Erythroblast (primary cell): ENCODE measurements at regions not wholly inside any gene's neighbourhood (a gene's known extent, or its start where the extent isn't known, plus 50 kb on each side); places are given as distances from the start of the nearest gene placed in this dataset.

Experiments
- GATA1 ChIP-seq: IDR thresholded peaks from 2 replicates; pipeline ENCODE4 v1.6.1; 2011; ENCODE audit warnings: low read depth, mild to moderate bottlenecking, control low read depth, low read length, moderate library complexity
- POLR2A ChIP-seq: IDR thresholded peaks from 2 replicates; pipeline ENCODE4 v1.6.1; 2011; ENCODE audit warnings: mild to moderate bottlenecking, low read length

DNA sequence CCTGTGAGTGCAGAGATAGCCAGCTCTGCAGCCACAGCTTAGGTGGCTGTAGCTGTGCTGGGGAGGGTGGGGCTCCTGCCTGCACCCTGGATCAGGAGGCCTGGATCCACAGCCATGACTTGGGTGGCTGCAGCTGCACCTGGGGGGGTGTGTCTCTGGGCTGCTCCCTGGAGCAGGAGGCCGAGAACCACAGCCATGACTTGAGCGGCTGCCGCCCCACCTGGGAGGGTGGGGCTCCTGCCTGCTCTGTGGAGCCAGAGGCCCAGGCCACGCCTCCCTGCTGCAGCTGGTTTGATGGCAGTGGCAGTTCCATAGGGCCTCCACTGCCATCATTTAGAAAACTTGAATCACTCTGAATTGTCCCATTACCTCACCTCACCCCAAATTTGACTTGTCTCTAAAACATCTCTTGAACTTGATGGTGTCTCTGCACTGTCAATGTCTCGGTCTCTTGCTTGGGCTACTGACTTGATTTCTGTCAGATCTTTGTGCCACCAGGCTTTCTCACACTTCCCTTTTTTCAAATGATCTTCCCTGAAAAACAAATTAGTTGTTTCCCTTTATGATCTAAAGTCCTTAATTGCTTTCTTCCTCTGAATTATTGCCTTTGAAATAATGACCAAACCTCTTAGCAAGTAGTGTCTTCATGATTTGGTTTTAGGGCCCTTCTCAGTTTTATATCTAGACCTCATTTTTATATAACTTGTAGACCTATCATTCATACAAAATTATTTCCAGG, 313.2 kb upstream of the MME start:
- no peak for TF ChIP-seq POLR2A
- TF ChIP-seq GATA1: no peak
